Osteoblast (primary cell): ENCODE measurements at regions not wholly inside any gene's neighbourhood (a gene's known extent, or its start where the extent isn't known, plus 50 kb on each side); places are given as distances from the start of the nearest gene placed in this dataset.

Experiments used
- DNase-seq: peaks from one replicate; pipeline ENCODE4 v3.0.0; 2011; ENCODE audit warnings: low spot score, mixed read lengths; ENCODE audit not compliant: insufficient read length; ENCODE audit errors: missing footprints
- H2AFZ ChIP-seq: 2 replicates; pipeline ENCODE4 v1.6.0; 2011; ENCODE audit warnings: mild to moderate bottlenecking, low read length
- H3K27ac ChIP-seq: 2 replicates; pipeline ENCODE4 v1.5.1; 2011; ENCODE audit warnings: mild to moderate bottlenecking, low read depth, low read length, moderate library complexity
- H3K27me3 ChIP-seq: 2 replicates; pipeline ENCODE4 v1.6.0; 2012; ENCODE audit warnings: mild to moderate bottlenecking, control low read depth, inconsistent platforms, low read length, moderate library complexity; ENCODE audit not compliant: insufficient read depth
- H3K36me3 ChIP-seq: 2 replicates; pipeline ENCODE4 v1.5.1; 2011; ENCODE audit warnings: mild to moderate bottlenecking, low read length, control low read depth, moderate library complexity; ENCODE audit not compliant: insufficient read depth
- H3K4me1 ChIP-seq: 2 replicates; pipeline ENCODE4 v1.5.1; 2011; ENCODE audit warnings: mild to moderate bottlenecking, low read length, control low read depth, moderate library complexity; ENCODE audit not compliant: insufficient read depth
- H3K4me2 ChIP-seq: 2 replicates; pipeline ENCODE4 v1.6.0; 2011; ENCODE audit warnings: mild to moderate bottlenecking, low read length; ENCODE audit not compliant: insufficient read depth
- H3K4me3 ChIP-seq: fragments of 200-600 bp; sonication (generic); 3 replicates; pipeline ENCODE4 v1.5.1; 2012; ENCODE audit warnings: mild to moderate bottlenecking, low read length, inconsistent platforms; ENCODE audit not compliant: insufficient read depth
- H3K79me2 ChIP-seq: 2 replicates; pipeline ENCODE4 v1.6.0; 2012; ENCODE audit warnings: mild to moderate bottlenecking, low read length, control low read depth, inconsistent platforms; ENCODE audit not compliant: insufficient read depth
- H3K9me3 ChIP-seq: 2 replicates; pipeline ENCODE4 v1.5.1; 2011; ENCODE audit warnings: low read depth, low read length, control low read depth
- H4K20me1 ChIP-seq: 2 replicates; pipeline ENCODE4 v1.6.0; 2012; ENCODE audit warnings: mild to moderate bottlenecking, low read length, control low read depth; ENCODE audit not compliant: insufficient read depth
- CTCF ChIP-seq: IDR thresholded peaks from 2 replicates; pipeline ENCODE4 v1.5.1; 2011; ENCODE audit warnings: mild to moderate bottlenecking, low read depth, low read length, moderate library complexity; ENCODE audit errors: extremely low read depth

GRCh38 chr14:53215101-53215500 lies 62.0 kb upstream of the DDHD1 start:
- Histone ChIP-seq H3K4me2 (no peak overlapping the region), H3K9me3 (no peaks in the 10 kb centered on the region), H2AFZ (no peak overlapping the region), H3K27ac (no peak overlapping the region), H4K20me1 (no peaks in the 10 kb centered on the region), H3K79me2 (no peaks in the 10 kb centered on the region), H3K36me3 (no peaks in the 10 kb centered on the region), H3K27me3 (no peaks in the 10 kb centered on the region), H3K4me1 (peaks cover 4% of the 10 kb centered on the region), H3K4me3 (no peak overlapping the region)
- no peak for DNase-seq
- TF ChIP-seq CTCF, result no peak

GRCh38 chr14:53214384-53214783 lies 61.3 kb upstream of the DDHD1 start:
- TF ChIP-seq CTCF, result no peak
- Histone ChIP-seq H3K4me3 (no peak overlapping the region), H3K79me2 (no peaks in the 10 kb centered on the region), H3K9me3 (no peaks in the 10 kb centered on the region), H3K27ac (no peak overlapping the region), H4K20me1 (no peaks in the 10 kb centered on the region), H3K27me3 (no peaks in the 10 kb centered on the region), H3K4me2 (no peak overlapping the region), H3K4me1 (peaks cover 4% of the 10 kb centered on the region), H3K36me3 (no peaks in the 10 kb centered on the region), H2AFZ (no peak overlapping the region)
- DNase-seq, result no peak

GRCh38 chr14:53213761-53214160 lies 60.6 kb upstream of the DDHD1 start:
- H3K36me3 ChIP-seq, result no peaks in the 10 kb centered on the region
- no peaks in the 10 kb centered on the region for H4K20me1 ChIP-seq
- no peak overlapping the region for H2AFZ ChIP-seq
- no peaks in the 10 kb centered on the region for H3K9me3 ChIP-seq
- peaks cover 4% of the 10 kb centered on the region for H3K4me1 ChIP-seq
- TF ChIP-seq CTCF, result no peak
- H3K27ac ChIP-seq, result no peak overlapping the region
- no peaks in the 10 kb centered on the region for H3K79me2 ChIP-seq
- no peak for DNase-seq
- no peaks in the 10 kb centered on the region for H3K27me3 ChIP-seq
- H3K4me2 ChIP-seq, result no peak overlapping the region
- no peak overlapping the region for H3K4me3 ChIP-seq

GRCh38 chr14:53209370-53209769 lies 56.2 kb upstream of the DDHD1 start:
- H3K27ac ChIP-seq, result no peak overlapping the region
- H3K4me2 ChIP-seq, result no peak overlapping the region
- H4K20me1 ChIP-seq, result no peaks in the 10 kb centered on the region
- no peak overlapping the region for H3K4me3 ChIP-seq
- no peaks in the 10 kb centered on the region for H3K27me3 ChIP-seq
- no peak overlapping the region for H2AFZ ChIP-seq
- H3K36me3 ChIP-seq, result no peaks in the 10 kb centered on the region
- H3K9me3 ChIP-seq, result no peaks in the 10 kb centered on the region
- no peaks in the 10 kb centered on the region for H3K4me1 ChIP-seq
- H3K79me2 ChIP-seq, result no peaks in the 10 kb centered on the region
- no peak for DNase-seq
- TF ChIP-seq CTCF, result no peak
